ENCODE measurements at regions not wholly inside any gene's neighbourhood (a gene's known extent, or its start where the extent isn't known, plus 50 kb on each side); places are given as distances from the start of the nearest gene placed in this dataset.

DNA sequence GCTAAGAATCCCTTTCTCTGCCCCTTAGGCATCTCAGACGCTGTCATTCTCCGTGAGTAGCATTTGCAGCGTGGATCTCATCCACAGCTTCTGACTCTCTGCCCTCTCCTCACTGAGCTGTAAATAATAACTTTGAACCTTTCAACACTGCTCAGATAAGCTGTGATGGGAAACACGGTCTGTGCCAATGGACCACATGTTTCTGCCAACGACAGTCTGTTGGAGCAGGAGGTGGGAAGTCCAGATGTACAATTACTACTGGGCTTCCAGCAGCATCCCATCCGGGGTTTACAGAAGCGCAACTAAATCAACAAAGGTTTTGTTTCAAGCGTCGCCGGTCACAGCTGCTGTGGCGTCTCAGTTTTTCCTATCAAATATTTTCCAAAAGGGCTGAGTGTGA, 1110.6 kb downstream of the TYW1 start:
- peak; percentile 43 for DNase-seq

DNA sequence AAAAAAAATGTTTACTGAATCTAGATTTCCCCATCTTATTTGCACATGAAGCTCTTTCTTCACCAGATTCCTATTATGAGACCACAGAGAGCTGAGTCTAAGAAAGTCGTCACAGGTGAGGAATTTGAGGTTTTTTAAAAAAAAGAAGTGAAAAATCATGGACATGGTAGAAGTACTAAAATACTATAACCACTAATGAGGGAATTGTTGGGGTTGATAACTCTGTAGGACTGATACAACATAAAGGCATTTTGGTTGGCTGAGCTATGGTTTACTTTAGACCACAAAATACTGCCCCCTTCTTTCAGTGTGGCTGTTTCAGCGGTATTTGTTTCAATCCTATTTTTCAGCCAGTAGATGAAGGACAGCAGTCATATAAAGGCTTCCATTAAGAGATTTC, 1111.3 kb downstream of the TYW1 start:
- peak; percentile 88 for DNase-seq

DNA sequence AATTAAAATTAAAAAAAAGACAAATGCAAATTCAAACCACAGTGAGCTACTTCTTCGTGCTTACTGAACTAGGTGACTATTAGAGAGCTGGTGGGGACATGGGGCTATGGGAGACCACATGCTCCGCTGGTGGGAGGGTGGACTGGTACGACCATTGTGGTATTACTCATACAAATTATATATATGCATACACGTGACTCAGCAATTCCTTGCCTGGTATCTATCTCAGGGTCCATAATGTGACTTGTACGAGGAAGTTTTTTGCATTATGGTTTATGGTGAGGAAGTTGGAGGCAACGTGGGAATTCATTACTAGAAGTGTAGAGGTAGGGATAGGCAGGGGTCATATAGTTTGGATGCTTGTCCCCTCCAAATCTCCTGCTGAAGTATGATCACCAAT, 1112.7 kb downstream of the TYW1 start:
- peak; percentile 6 for DNase-seq

DNA sequence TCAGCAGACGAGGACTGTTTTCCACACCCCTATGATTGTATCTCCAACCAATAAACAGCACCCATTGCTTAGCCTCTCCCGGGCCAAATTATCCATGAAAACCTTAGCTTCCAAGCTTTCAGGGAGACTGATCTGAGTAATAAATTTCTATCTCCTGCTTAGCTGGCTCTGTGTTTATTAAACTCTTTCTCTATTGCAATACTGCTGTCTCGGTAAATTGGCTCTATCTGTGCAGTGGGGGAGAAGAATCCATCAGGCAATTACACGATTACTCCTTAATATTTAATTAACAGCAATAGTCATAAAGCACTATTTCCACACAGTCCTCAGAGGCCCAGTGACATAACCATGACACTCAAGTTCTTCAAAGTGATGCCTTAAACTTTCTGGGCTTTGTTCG, 1122.8 kb downstream of the TYW1 start:
- no peak for DNase-seq

DNA sequence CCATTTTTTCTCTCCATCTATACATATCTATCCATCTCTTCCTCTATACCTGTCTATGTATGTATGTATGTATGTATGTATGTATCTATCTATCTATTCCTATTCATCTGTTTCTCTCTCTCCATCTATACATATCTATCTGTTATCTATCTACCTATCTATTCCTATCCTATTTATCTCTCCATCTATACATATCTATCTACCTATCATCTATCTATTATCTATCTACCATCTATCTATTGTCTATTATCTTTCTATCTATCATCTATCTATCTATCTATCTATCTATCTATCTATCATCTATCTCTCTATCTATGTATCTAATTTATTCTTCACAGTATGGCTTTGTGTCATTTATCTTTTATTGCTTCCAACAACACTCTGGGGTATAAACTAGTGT, 1124.4 kb downstream of the TYW1 start:
- no peak for DNase-seq

DNA sequence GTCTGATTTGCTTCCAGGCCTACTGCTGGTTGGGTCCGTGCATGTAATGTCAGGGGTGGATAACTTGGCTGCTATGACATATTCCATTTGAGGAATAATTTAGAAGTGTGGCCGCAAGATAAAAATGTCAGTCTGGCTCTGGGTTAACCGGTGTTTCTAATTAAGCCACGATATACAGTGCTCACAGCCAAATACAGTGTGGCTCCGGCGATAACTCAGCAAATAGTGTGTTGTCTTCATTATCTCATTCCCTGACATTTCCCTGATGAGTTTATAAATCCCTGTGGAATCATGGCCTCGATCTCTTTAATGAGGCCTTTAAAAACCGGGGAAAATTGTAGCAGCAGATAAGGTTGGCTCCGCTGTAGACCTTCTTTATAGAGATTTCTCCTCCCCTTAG, 1125.0 kb downstream of the TYW1 start:
- peak; percentile 28 for DNase-seq

DNA sequence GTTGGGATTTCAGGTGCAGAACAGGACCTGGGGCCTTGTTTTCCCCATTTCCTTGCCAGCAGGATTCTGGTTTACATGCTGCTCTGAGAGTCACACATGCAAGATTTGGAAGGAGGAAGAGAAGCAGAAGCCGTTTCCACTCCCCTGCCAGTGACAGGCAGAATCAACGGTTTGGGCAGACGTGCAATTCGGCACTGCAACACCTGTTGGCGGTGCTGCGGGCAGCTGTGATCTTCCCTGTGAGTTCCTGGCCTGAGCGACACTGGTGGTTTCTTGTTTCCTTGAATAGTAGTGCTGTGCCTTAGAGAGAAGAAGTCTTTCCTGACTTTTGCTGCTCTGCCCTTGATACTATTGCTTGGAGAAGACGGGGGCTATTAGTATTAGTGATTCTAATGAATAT, 1126.2 kb downstream of the TYW1 start:
- no peak for DNase-seq

DNA sequence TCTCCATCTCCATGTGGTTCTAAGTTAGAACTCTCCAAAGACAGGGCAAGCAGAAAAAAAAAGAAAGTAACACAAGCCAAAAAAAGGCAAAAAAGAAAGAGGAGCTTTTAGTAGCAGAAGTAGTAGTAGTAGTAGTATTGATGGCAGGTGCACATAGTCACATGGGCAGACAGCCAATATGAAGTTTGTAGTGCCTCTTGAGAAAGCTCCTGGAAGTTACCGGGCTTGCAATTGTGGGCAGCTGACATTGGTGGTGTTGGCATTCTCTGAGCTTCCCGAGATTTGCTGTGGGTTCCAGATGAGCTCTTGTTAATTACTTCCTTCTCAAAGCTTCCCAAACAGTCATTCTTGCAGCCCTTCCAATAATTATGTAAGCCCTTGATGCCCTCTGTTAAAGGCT, 1128.5 kb downstream of the TYW1 start:
- DNase-seq, result no peak

DNA sequence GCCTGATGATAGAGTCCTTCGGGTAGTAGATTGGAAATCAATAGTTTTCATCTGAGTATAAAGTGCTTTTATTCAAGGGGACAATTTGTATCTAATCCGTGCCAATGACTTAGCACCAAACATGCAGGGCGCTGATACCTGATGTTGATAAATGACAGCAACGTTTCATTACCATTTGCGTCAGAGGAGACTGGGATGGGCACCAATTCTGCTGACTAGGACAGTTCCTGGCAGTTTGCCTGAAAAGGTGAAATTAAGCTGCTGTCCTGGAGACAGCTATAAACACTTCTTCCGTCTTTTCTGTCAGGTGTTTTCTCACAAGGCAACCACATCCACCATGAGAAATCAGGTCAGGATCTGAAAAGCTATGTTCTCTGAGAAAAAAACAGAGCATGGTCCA, 1136.4 kb downstream of the TYW1 start:
- no peak for DNase-seq

DNA sequence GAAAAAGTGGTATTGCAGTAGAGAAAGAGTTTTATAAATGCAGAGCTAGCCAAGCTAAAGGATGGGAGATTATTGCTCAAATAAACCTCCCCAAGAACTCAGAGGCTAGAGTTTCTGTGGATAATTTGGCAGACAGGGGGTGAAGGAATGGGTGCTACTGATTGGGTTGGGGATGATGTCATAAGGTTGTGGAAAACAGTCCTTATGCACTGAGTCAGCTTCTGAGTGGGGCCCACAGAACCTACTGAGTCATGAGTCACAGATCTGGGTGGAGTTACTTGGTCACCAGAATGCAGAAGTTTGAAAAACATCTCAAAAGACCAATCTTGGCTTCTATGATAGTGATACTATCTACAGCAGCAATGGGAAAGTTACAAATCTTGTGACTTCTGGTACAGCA, 1146.7 kb downstream of the TYW1 start:
- DNase-seq, result no peak

DNA sequence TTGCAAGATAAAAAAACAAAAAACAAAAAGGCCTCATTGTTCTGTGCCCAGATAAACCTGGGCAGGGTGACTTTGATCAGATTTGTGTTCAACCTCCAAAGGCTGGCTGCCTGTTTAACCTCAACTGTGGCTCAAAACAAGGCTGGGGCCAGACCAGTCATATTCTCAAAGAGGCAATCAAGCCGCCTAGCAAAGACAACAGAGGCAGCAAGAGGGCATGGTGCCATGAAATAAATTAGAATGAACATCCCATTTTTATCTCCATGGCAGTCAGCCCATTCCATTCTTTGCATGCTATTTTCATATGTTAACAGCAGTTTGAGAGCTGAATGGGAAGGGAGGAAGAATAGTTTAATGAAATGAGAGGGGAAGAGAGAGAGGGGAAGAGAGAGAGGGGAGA, 1150.3 kb downstream of the TYW1 start:
- no peak for DNase-seq

DNA sequence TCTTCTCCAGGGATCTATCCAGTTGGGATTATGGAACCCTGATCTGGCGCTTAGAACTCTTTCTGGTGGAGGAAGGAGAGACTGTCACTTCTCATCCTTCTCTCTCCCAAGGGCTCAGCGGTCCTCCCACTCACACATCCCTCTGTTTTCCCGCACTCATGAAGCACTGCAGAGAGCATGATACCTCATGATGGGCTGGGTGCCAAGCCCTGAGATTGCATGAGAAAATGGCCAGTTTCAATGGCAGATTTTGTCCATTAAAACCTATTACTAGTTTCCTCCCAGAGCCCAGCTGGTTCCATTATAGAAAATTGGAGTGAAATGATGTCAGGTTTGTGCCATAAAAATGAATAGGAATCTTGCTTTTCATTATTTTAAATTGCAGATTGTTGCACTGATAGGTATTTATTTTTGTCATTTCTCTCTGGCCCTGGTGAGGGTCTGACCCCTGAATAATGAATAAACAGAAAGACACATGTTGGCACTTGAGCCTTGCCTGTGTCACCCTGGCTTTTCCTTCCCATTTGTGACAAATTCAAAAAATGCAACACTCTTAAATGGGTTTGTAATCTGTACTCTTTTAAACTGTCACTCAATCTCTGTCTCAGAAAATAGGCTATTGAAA, 1151.1 kb downstream of the TYW1 start:
- DNase-seq, result no peak

DNA sequence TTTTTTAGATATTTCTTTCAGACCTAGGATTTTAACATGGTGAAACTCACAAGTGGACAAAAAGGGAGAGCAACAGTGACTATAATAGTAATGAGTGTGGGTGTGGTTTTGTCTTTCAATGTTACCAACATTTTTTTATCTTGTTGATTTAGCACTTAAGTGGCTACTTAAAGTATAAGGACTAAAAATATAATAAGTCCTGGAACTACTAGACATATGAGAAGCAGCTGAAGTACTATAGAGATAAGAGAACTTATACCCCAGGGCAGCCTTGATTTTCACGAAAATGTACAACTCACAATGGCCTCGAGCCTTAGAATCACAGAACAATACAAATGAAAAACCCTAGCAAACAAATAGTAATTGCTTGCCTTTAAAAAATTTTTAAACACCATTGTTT, 1151.8 kb downstream of the TYW1 start:
- no peak for DNase-seq

DNA sequence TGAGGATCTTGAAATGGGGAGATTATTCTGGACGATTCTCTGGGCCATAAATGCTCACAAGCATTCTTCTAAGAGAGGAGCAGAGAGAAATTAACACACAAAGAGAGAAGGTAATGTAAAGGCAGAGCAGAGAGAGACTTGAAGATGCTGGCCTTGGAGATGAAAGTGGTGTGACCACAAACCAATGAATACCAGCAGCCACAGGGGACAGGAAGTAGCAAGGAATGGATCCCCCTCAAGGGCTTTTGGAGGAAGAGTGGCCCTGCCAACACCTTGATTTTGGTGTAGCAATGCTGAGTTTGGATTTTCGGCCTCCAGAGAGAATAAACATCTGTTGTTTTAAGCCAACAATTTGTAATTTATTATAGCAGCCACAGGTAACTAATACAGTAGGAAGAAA, 1155.6 kb downstream of the TYW1 start:
- no peak for DNase-seq

DNA sequence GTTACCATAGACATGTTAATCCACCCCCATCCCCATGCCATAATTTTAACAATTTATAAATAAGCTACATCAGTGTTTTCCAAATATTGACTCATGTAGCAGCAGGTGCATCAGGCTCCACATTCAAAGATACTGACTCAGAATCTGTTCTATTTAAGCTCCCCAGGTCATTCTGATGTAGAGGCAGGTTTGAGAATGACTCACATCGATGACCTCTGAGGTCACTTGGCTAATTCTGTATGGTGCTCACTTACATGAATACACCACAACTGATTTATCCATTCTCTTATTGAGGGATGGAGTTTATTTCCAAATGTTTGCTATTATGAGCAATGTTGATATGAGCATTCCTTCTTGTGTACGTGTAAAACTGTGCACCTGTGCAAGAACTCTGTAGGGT, 1159.0 kb downstream of the TYW1 start:
- no peak for DNase-seq

DNA sequence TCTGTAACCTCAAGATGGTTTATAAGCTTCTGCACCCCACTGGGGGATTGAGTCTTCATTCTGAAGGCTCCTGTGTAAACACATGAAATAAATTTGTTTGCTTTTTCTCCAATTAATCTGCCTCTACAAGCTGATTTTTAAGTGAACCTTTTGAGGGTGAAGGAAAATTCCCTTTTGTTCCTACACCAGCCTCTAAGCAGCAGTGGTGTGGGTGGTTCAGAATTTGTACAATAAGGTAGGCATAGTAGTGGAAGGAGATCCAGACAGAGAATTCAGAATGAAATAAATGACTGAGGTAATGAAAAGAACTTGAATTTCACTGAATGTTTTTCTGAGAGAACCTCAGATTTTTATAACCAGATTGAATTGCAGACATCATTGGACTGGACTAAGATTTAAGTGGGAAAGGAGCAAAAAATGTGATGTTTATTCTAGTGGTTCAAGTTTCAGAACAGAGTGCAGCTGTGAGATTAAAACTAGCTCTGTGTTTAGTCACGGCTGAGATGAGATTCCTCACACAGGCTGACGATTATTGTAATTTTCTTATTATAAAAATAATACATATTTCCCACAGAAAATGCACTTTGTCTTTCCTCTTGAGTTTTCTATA, 1162.2 kb downstream of the TYW1 start:
- no peak for DNase-seq

DNA sequence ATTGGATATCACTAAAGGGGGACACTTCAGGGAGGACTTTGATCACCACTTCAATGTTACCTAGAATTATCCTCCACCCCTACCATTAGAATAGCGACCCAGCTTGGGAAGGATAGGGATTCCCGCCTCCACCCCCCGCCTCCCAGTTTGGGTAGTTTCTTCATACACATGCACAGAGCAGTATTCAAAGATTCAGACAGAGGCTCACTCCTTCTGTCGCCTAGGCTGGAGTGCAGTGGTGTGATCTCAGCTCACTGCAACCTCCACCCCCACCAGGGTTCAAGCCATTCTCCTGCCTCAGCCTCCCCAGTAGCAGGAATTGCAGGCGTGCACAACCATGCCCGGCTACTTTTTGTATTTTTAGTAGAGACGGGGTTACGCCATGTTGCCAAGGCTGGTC, 1166.1 kb downstream of the TYW1 start:
- DNase-seq, result no peak

DNA sequence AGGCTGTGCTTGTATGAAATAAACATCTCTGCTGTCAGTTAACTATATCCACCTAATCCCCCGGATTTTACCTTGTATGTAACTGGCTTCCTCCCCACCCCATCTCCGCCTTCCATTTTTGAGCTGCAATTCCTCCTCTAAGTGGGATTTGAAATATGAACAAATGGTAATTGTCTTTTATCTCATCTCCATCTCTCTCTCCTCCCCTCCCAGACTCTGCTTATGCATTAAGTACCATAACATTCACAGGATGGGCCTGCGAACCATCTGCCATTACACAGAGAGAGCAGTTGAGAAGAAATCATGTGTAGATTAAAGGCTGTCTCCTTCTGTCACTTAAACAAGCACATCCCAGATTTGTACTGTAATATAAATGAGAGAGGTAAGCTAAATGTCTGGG, 1169.9 kb downstream of the TYW1 start:
- no peak for DNase-seq

DNA sequence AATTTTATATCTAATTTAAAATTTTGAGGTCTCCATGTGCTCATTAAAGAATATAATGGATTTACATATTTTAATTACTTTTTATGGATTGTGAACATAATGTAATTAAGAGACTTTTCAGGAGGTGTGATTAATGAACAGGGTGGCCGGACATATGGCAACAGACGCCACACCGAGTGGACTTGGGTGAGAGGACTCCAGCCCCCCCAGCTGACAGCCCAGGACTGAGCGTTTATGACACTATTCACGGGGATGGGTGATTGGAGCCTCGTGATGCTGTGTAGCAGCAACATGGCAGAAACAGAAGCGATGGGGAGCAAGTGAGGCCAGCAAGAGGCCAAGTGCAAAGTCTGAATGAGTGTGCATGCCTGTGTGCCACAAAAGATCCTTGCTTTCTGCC, 1176.9 kb downstream of the TYW1 start:
- no peak for DNase-seq

DNA sequence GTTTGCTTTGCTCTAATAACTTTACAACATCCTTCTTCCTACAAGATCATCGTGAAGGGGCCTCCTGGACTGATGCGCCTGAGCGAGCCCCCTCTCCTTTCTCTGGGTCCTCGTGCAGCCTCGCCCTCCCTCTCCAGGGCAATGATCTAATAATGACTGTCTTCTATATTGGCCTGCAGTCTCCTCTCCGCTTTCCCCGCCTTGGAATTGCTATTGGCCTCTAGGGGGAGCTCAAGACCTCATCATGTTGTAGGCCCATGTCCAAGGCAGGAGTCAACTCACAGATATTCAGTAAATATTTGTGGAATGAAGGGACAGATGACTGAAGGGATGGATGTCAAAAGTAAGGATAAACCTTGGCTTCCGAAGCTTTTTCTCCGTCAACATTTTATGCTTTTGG, 1180.3 kb downstream of the TYW1 start:
- peak; percentile 84 for DNase-seq

DNA sequence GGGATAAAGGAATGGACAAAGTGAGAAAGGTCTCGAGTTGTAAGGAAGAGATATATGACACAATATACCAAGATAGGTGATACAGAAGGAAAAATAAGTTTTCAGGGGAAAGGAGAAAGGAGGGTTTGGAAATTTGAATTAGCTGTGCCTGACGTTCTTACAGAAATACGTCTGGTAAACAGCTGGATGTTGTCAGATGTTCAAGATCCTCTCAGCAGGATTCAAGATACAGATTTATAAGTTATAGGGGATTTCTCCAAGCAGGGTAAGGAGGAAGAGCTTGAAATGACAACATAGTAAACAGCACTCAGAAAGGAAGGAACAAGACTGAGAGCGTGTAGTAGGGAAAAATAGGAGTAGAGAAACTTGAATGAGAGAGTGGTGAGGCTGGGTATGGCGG, 1184.1 kb downstream of the TYW1 start:
- no peak for DNase-seq

DNA sequence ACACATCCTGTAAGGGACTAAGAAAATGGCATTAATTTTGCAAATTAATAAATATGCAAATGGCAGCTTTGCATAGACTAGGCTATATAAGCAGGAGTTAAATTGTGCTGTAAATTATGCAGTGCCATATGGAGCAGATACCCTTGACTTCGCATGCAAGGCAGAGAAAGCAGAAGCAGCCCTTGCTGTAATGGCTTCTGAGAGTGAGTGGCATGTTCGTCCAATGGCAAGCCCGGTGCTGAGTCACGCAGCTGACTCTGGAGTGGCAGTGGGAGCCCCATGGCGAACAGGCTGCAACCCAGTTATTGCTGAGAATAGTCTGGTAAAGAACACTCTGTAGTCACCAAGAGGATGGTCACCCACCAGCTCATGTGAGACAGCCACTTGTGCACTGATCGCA, 1186.5 kb downstream of the TYW1 start:
- no peak for DNase-seq

DNA sequence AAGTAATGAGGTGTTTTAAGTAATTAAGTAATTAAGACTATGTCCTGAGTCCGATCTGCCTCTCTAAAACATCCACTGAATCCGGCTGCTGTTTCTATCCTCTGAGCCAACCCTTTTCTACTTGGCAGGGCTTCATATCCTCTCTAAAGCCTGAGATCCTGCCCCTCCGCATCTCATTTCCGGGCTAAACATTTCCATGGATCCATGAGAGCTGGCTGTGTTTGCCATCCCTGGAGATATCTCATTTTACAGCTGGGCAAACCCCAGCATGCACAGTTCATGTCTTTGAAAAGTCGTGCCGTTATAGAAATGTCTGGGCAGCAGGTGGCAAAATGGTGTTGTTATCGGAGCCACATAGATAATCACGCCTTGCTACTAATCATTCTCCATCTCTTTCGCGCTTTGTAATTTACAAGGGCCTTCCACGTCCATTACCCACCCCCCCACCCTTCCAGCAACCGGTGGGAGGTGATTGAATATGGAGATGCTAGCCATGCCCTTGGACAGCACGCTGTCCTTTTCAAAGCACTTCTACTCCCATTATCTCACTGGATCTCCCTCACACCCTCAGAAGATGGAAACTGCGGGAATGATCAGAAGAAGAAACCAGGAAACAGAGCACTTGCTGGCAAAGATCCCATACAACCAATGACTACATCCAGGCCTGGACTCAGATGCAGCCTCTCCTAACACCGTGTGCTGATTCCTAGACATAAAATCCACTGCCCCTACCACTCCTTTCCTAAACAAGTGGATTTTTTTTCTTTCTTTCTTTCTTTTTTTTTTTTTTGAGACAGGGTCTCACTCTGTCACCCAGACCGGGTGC, 1189.2 kb downstream of the TYW1 start:
- DNase-seq, result no peak

DNA sequence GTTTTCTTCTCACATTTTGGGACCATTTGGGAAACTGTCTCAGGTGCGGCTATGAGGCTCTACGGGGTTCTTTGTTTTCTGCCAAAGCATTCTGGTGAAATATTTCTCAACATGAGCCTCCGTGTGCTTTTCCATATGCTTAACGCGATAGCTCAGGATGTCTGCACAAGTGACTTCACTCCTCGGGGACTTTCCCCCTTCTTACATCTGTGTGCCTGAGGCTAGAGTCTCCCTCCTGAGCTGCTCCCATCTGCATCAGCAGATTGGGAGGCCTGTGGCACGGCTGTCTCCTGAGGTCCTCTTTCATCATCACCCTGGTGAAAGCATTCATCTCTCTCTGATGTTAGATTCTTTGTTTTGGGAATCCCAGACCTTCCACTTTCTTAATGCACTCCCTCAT, 1190.9 kb downstream of the TYW1 start:
- peak; percentile 24 for DNase-seq

DNA sequence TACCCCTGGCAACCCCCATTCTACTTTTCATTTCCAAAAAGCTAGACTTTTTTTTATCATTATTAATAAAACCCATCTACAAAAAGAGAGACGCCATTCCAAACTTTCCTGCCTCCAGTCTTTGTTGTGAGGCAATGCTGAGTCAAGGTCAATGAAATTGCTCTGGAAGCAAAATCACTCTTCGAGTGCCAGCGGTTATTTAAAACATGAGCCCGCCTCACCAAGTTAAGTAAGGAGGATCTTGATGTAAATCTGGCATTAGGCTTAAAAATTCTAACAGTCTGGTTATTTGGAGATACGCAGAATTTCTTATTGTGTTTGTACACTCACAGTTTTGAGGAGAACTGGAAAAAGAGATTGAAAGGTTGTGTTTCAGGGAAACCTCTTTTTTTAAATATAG, 1196.3 kb downstream of the TYW1 start:
- no peak for DNase-seq

Data from fibroblast of skin of right quadriceps (primary cell).